A673 (cell line): ENCODE measurements at regions not wholly inside any gene's neighbourhood (a gene's known extent, or its start where the extent isn't known, plus 50 kb on each side); places are given as distances from the start of the nearest gene placed in this dataset.

Experiments
- BruUV-seq: library from RNA; stranded (reverse); fragments of 400-500 nt; replicated peaks from 2 replicates; lab custom pipeline; 2021; lab: Mats Ljungman, UMichigan
- CTCF ChIA-PET: fragments of 300-600 bp; sonication (Branson Sonifier 250); formaldehyde crosslinking; loops from one replicate; lab custom pipeline; 2022; ENCODE audit warnings: antibody characterized with exemption; lab: Charles Lee
- POLR2A ChIA-PET: fragments of 300-600 bp; sonication (Branson Sonifier 250); formaldehyde crosslinking; loops from one replicate; lab custom pipeline; 2022; ENCODE audit warnings: antibody characterized with exemption; ENCODE audit not compliant: low non-redundant PET; lab: Charles Lee
- DNase-seq: peaks from one replicate; pipeline ENCODE4 v3.0.0-alpha.2; 2015; ENCODE audit warnings: low spot score
- H3K27ac ChIP-seq: fragments of 200-600 bp; sonication (generic); 2 replicates; pipeline ENCODE4 v1.5.1; 2016; ENCODE audit warnings: mixed run types, low read depth, mild to moderate bottlenecking, mixed read lengths, antibody characterized with exemption, low read length; ENCODE audit not compliant: poor library complexity, severe bottlenecking
- H3K27me3 ChIP-seq: fragments of 200-600 bp; sonication (generic); replicated peaks from 2 replicates; pipeline ENCODE4 v1.6.1; 2017; ENCODE audit warnings: mixed run types, low read depth, mild to moderate bottlenecking, mixed read lengths, antibody characterized with exemption, low read length; ENCODE audit not compliant: insufficient read depth, poor library complexity
- H3K36me3 ChIP-seq: fragments of 200-600 bp; sonication (generic); 2 replicates; pipeline ENCODE4 v1.6.1; 2016; ENCODE audit warnings: mixed run types, mild to moderate bottlenecking, mixed read lengths, antibody characterized with exemption, low read length; ENCODE audit not compliant: insufficient read depth, poor library complexity, severe bottlenecking
- H3K4me1 ChIP-seq: fragments of 200-600 bp; sonication (generic); 2 replicates; pipeline ENCODE4 v1.6.1; 2017; ENCODE audit warnings: mixed run types, mild to moderate bottlenecking, mixed read lengths, antibody characterized with exemption, low read length; ENCODE audit not compliant: insufficient read depth, poor library complexity, severe bottlenecking
- H3K4me3 ChIP-seq: fragments of 200-600 bp; sonication (generic); 2 replicates; pipeline ENCODE4 v1.5.1; 2016; ENCODE audit warnings: low read depth, mixed run types, mild to moderate bottlenecking, mixed read lengths, low read length; ENCODE audit not compliant: poor library complexity, severe bottlenecking
- H3K9me3 ChIP-seq: fragments of 200-600 bp; sonication (generic); 2 replicates; pipeline ENCODE4 v1.6.1; 2016; ENCODE audit warnings: mixed run types, low read depth, mild to moderate bottlenecking, mixed read lengths, antibody characterized with exemption, low read length; ENCODE audit not compliant: poor library complexity, severe bottlenecking
- EZH2 ChIP-seq: fragments of 200-600 bp; sonication (generic); IDR thresholded peaks from 2 replicates; pipeline ENCODE4 v1.6.1; 2017; ENCODE audit warnings: borderline replicate concordance, low read depth, mild to moderate bottlenecking, mixed read lengths, antibody characterized with exemption, low read length; ENCODE audit not compliant: poor library complexity, severe bottlenecking
- intact Hi-C: fragments of 100-400 bp; cut with micrococcal nuclease; formaldehyde crosslinking; loops from one replicate; pipeline ENCODE4 v1.10.0; 2022; ENCODE audit not compliant: unreplicated experiment
- TF ChIP-seq, protein P1 (sequence below): fragments of 300-800, 200-600 bp; sonication (generic); conservative IDR thresholded peaks from 2 replicates; pipeline ENCODE4 v1.5.1; 2017; ENCODE audit warnings: low read depth, mild to moderate bottlenecking, antibody characterized with exemption, low read length, moderate library complexity, mixed read lengths

DNA sequence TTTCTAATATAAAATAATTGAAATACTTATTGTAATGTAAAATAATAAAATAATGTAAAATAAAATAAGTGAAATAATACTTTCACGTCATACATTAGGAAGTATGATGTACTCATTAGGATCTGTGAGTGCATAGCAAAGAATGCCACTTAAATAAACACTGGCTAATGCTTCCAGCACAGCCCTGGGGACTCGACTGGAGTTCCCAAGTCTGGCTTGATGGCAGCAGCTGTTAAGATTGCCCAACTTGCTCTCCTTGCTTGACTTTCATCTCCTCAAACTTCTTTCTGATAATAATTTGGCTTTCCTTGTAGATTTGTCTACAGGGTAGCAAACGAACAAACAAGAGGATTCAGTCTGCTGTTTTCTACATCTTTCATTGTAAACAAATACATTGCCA lies 191.9 kb downstream of the COG6 start:
- Histone ChIP-seq H3K4me1 (no peaks in the 10 kb centered on the region), H3K36me3 (no peaks in the 10 kb centered on the region), H3K9me3 (no peaks in the 10 kb centered on the region), H3K27me3 (no peaks in the 10 kb centered on the region), H3K27ac (no peak overlapping the region), H3K4me3 (no peak overlapping the region)
- CTCF ChIA-PET: no interaction called here
- DNase-seq: no peak
- POLR2A ChIA-PET: no interaction called here
- no peak for TF ChIP-seq EZH2
- TF ChIP-seq, protein P1, sequence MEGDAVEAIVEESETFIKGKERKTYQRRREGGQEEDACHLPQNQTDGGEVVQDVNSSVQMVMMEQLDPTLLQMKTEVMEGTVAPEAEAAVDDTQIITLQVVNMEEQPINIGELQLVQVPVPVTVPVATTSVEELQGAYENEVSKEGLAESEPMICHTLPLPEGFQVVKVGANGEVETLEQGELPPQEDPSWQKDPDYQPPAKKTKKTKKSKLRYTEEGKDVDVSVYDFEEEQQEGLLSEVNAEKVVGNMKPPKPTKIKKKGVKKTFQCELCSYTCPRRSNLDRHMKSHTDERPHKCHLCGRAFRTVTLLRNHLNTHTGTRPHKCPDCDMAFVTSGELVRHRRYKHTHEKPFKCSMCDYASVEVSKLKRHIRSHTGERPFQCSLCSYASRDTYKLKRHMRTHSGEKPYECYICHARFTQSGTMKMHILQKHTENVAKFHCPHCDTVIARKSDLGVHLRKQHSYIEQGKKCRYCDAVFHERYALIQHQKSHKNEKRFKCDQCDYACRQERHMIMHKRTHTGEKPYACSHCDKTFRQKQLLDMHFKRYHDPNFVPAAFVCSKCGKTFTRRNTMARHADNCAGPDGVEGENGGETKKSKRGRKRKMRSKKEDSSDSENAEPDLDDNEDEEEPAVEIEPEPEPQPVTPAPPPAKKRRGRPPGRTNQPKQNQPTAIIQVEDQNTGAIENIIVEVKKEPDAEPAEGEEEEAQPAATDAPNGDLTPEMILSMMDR: no peak
- BruUV-seq: no TSS peak
- intact Hi-C loops: no loop called here

DNA sequence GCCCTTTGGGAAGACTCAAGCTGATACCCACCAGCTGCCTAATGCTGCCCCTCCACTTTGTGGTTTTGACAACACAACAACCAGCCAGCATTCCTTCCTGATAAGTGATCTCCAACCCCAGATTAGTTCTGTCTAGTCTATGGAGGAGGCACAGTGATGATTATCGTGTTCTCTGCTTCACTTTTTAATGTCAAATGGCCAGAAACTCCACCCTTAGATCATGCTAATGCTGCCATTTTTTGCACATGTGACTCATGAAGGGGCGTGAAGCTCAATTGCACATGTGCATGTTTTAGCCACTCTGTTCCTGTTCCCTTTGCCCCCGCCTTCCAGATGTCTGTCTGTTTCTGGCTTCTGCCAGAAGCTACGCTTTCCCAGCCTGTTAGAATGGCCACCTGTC lies 199.8 kb downstream of the COG6 start:
- Histone ChIP-seq H3K27me3 (peaks cover 9% of the 10 kb centered on the region), H3K4me3 (no peak overlapping the region), H3K27ac (no peak overlapping the region), H3K9me3 (no peaks in the 10 kb centered on the region), H3K4me1 (no peaks in the 10 kb centered on the region), H3K36me3 (no peaks in the 10 kb centered on the region)
- TF ChIP-seq EZH2: no peak
- TF ChIP-seq, protein P1: no peak
- CTCF ChIA-PET: no interaction called here
- no peak for DNase-seq
- POLR2A ChIA-PET: no interaction called here
- intact Hi-C loops: no loop called here
- no TSS peak for BruUV-seq

DNA sequence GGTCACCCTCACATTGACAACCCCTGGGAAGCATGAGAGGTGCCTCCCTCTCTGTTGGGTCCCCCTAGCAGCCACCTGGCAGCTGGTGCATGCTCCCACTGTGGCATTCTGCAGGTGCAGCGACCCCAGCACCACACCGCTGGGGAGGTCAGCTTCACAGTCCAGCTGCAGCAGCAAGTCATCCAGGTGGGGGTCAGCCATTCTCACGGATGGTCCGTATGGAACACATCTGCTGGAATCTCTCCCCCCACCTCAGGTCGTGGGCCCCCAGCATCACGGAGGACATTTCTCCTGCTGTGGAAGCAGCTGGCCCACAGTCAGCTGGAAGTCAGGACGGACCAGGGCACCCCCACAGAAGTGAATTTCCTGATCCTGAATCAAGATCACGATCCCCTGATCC lies 201.3 kb downstream of the COG6 start:
- ChIA-PET CTCF (no interaction called here), POLR2A (no interaction called here)
- Histone ChIP-seq H3K27me3 (peaks cover 21% of the 10 kb centered on the region), H3K4me3 (no peak overlapping the region), H3K36me3 (no peaks in the 10 kb centered on the region), H3K9me3 (no peaks in the 10 kb centered on the region), H3K27ac (no peak overlapping the region), H3K4me1 (no peaks in the 10 kb centered on the region)
- TF ChIP-seq EZH2: no peak
- TF ChIP-seq, protein P1: no peak
- BruUV-seq: no TSS peak
- DNase-seq: no peak
- intact Hi-C loops: no loop called here
